HG03558 (cell line): ENCODE measurements at regions not wholly inside any gene's neighbourhood (a gene's known extent, or its start where the extent isn't known, plus 50 kb on each side); places are given as distances from the start of the nearest gene placed in this dataset.

ENCODE experiments used
- ATAC-seq: cut with Tn5 transposase; IDR thresholded peaks from one replicate; pipeline ENCODE4 v1.9.1; 2021; ENCODE audit warnings: moderate number of reproducible peaks; ENCODE audit not compliant: unreplicated experiment; ENCODE audit errors: extremely low read depth

DNA sequence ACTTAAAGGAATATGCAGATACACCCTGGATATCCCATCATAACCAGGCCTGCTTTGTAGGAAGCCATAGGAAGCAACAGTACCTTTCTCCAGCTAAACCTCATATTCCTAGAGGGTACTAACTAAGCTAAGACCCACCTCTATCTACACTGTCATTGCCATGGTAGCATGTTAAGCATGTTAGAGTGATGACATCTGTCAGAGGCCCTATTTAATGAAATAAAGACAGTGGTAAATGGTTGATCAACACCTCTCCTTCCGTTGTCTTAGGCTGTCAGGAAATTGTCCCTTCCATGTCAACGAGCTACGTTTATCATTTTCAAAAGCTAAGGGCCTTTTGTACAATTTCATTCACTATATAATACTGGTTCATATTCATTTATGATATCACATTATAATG, 251.1 kb upstream of the PSMD7 start:
- no peak for ATAC-seq

GRCh38 chr16:74035816-74036215, 260.8 kb upstream of the PSMD7 start:
- ATAC-seq: no peak

DNA sequence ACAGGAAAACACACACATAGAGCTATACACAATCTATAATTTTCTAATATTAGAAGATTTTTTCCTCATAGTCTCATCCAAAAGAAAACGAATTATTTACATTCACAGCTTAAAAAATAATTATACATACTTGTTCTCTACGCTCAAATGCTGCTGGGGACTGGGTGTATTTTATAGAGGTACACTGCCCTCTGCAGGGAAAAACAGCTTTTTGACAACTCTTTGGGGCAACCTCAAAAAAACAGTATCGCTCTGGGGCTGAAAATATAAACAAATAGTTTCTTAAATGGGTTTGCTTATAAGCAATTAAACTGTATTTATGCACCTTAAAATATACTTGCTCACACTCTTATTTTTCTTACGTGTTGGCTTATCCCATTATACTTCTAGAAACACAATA, 261.8 kb upstream of the PSMD7 start:
- ATAC-seq: no peak

- no peak for ATAC-seq
These were observed 262.4 kb upstream of the PSMD7 start for GRCh38 chr16:74034200-74034599.

DNA sequence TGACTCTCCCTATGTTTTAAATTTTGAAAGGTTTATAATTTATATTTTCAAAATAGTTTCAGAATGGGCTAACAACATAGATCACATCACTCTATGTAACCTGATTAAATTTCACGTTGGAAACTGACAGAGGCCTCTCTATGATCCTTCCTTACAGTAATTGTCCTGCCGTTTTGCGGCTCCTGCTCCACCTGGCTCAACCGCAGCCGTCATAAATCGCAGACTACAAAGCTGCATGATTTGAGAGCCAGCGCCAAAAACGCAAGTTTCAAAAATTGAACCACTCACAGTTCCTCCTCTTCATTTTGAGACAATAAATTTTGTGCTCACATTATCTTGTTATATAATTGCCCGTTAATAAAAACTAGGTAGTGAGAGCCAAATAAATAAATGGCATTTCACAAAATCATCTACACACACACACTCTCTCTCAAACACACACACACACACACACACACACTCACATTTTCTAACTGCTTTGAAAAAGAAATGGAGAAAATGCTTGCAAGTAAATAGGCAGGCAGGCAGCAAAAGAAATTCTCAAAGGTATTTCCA, 263.1 kb upstream of the PSMD7 start:
- no peak for ATAC-seq

DNA sequence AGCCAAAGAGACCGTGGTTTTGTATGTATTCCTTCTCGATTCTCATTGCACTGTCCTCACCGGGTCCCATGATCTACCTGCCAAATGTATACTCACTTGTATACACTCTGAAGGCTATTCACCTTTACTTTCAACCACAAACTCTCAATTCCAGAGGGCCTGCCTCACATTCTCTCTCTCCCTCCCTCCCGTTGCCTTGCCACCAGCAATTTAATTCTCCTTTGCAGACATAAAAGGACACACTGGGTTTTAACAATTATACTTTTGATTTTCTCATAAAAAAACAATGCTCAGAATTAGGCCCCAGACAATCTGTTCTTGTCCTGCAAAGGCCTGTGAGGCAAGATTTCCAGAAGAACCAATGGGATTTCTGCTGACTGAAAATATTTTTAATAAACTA, 265.1 kb upstream of the PSMD7 start:
- no peak for ATAC-seq

- no peak for ATAC-seq
These were observed 266.5 kb upstream of the PSMD7 start for GRCh38 chr16:74030000-74030706.

- ATAC-seq: no peak
These were observed 267.4 kb upstream of the PSMD7 start for GRCh38 chr16:74029115-74029792.

DNA sequence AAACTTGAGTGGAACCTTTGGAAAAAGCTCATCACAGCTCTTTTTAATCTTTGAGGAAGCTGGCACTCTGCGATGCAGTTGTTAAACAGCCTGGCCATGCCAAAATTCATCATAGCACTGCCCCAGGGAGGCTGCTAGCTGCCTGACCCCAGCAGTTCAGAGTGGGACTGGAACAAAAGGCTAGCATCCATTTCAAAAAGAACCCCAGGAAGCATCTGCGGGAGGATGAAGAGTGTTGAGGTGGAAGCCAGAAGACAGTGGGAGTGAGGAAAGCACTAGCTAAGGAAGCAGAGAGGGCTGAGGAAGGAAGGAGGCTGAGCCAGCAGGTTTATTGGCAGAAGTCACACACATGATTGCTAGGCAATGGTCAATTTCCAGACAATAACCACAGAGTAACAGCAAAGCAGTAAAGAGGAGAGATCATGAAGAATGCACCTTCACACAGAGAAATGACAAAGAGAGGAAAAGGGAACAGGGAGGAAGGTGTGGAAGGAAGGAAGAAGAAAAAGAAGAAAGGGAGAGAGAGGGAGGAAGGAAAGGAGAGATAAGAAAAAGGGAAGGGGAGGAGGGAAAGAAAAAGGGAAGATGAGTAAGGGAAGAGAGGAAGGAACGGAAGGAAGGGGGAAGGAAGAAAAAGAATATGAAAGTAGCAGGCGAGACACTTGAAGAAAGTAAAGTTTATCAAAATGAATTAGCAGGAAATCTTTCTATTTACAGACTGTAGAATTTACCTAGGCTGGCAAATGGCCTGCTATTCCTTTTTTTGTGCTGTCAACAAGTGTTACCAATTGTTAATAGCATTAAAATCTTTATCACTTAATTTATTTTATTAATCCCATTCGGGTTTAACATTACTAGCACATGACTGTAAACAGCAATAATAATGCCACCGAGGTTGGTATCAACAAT, 270.0 kb upstream of the PSMD7 start:
- ATAC-seq: no peak

- ATAC-seq: no peak
These were observed 271.7 kb upstream of the PSMD7 start for GRCh38 chr16:74024953-74025352.

DNA sequence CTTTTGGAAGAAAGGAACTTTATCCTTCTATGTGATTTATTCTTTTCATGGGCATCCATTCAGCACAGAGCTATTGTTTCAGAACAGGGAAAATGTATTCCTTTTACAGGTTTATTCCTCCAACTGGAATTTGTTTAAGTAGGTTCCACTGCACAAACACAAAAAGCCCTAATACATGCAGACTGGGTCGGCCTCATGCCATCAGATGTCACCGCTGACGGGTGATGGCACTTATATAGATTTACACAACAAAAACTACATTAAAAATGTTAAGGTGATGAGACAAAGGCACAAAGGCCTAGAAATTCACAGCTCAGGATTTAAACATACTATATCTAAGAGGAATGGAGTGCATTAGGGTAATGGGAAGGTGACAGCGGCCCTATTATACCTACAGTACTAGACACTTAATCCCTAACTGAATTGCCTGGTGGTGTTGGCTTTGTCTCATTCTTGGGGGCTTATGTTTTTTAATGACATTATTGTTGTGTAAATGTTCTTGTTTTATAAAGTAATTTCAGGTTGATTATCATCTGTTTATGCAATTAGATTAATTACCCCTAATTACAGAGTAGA, 276.4 kb upstream of the PSMD7 start:
- ATAC-seq: no peak

- no peak for ATAC-seq
These were observed 277.0 kb upstream of the PSMD7 start for GRCh38 chr16:74019612-74020011.

- ATAC-seq: no peak
These were observed 280.7 kb upstream of the PSMD7 start for GRCh38 chr16:74015953-74016352.

DNA sequence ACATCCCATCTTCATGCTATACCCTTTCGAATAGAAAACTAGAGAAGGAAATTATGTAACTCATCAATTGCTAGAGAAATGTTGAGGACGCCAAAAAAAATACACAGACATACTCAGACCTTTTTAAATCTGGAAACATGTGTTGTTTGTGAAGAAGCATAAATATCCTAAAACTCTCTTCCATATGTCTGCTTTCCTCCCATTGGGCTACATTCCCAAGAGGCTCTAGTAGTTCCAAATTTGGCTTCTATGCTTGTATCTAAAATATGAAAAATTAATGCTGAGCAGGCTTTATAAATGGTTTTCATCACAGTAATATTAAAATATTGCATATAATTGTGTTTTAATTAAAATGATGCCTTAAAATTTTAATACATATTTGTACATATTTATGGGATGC, 297.9 kb upstream of the PSMD7 start:
- no peak for ATAC-seq

DNA sequence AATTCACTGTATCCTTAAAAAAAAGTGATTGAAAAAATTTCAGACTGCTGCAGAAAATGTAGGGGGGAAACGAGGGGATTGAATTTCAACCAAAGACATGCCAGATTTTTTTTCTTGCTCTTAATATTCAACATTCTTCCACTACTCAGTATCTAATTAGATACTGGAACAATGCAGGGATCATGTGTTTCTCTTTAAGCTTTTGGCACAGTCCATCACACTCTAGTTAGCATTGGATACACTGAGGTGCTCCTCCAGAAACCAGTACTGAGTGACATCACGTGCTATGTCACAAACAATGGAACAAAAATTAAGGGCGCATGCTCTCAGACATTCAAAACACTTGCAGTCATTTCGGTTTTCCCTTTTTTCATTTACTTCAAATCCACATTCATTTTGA, 298.6 kb upstream of the PSMD7 start:
- no peak for ATAC-seq

DNA sequence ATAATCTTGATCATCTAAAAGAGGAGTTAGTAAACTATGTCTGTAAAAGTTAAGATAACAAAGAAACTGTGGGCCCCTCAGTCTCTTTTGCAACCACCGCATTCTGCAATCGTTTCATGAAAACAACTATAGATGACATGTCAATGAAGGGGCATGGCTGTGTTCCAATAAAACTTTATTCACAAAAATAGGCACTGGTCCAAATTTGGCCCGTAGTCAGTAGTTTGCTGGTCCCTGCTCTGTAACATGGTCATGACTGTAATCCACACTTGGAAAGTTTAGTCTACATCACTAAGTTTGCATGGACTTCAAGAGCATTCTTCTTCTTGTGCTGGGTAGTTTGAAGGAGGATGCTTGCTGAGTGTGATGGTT, 299.3 kb upstream of the PSMD7 start:
- ATAC-seq: no peak

GRCh38 chr16:73996624-73997339, 299.8 kb upstream of the PSMD7 start:
- ATAC-seq: no peak

DNA sequence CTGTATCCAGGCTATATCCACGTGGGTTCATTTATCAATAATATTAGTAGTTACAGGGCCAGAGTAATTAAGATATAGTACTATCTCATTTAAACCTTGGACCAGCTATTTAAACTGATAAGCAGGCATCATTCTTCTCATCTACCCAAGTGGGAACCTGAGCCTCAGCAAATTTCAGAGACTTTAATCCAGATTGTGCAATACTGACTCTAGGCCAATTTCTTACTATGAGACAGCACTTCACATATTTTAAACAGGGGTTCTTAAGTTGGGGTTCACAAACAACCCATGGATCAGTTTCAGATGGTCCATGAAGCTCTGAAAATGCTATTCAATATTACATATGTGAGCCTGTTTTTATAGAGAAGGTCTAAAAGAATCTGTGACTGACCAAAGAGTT, 302.7 kb upstream of the PSMD7 start:
- ATAC-seq: no peak

DNA sequence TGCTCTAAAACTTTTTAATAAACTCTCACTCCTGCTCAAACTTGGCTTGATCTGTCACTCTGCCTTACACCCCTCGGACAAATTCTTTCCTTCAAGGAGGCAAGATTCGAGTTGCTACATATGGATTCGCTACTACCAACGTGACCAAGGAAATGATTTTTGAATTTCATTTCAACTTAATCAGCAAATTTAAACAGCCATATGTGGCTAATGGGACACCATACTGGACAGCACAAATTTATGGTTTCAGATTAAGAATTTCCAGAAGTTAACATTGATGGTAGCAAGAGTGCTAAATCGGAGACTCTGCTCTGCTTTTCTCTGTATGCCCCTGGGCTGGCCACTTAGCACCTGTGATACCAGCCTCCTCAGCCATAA, 318.2 kb upstream of the PSMD7 start:
- no peak for ATAC-seq

DNA sequence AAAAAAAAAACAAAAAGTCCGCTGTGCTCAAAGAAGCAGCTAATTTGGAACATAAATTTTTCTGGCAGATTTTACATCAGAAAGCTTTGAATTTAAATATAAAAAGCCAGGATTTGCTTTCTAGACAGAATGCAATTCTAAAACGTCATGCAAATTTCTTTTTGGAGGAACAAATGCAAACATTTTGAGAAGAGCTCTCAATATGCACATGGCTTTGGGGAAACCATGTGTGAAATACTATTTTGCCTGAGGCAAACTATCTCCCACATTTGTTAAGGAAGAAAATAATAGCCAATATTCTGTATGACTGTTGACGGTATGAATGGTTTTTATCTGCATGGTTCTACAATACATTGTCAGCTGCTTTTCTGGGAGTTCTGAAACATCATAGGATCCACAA, 320.0 kb upstream of the PSMD7 start:
- no peak for ATAC-seq
